T follicular helper cell (primary cell): ENCODE measurements at regions not wholly inside any gene's neighbourhood (a gene's known extent, or its start where the extent isn't known, plus 50 kb on each side); places are given as distances from the start of the nearest gene placed in this dataset.
"Not testable (repeated sequence)": the region's sequence is repeated elsewhere in the genome, so short reads cannot be mapped to it uniquely, and the experiment has no call there.

Experiments
- DNase-seq: peaks from one replicate; pipeline ENCODE4 v3.0.0-alpha.2; 2020; ENCODE audit warnings: low read depth

- DNase-seq: no peak
These were observed 68.7 kb upstream of the PAX7 start for GRCh38 chr1:18561967-18562366.

DNA sequence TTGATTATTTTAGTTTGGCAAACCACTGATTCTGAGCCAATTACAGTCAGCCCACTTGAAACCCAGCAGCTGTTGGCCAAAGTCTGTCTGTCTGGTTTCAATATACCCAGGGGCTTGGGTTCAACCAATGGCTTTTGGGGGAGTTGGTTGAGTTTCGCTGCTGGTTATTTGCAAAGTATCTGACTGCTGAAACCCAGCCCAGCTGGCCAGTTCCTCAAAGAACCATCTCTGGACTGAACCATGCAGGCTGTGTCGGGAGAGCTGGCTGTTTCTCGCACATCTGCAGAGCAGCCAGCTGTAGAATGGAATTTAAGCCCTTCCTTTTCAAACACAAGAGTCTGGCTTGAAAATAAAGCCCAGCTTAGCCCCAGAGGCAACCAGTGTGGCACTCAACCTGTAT, 66.0 kb upstream of the PAX7 start:
- DNase-seq: no peak

- DNase-seq: no peak
These were observed 65.3 kb upstream of the PAX7 start for GRCh38 chr1:18565321-18565720.

GRCh38 chr1:18568489-18568888, 62.2 kb upstream of the PAX7 start:
- no peak for DNase-seq

DNA sequence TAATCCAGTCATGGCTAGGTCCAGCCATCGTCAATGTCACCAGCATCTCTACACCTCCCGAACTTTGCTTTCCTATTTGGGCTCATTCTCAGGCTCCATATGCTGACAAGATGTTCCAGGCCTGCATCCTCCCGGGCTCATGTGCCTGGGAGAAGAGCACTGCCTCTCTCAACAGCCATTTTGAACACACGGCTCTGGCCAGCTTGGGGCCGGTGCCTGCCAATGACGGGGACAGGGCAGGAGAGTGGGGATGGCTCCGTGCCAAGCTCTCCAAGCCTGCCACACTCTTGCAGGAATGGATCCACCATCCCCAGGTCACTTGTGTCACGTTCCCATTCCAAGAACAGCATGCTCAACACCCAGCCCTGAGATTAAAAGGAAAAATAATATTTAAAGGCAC, 61.4 kb upstream of the PAX7 start:
- no peak for DNase-seq

DNA sequence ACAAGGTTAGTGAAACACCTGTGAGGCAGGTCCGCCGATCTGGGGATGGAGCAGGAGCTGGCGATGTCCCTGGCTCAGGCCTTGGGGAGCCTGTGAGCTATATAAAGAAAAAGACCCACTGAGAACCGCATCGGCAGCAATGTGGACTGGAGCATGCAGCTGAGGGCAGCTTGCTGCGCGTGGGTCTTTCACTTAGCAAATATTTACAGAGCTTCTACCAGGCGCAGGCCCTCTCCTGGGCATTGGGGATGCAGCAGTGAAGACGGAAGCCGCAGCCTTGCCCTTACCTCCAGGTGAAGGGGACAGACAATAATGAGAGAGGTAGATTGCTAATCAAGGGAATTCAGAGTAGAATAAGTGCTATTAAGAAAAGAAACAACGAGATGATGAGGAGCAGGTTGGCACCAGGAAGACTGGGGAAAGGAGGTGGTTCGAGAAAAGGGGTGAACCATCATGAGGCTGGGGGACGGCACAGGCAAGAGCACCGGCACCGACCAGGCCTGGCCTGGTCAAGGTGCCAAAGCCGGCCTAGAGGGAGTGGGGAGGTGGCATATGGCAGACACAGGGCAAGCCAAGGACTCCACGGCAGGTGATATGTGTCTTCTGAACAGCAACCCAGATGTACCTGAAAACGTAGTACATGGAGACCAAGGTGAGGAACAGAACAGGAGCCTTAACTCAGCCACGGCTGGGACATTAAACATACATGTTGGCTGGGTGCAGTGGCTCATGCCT, 60.7 kb upstream of the PAX7 start:
- no peak for DNase-seq

DNA sequence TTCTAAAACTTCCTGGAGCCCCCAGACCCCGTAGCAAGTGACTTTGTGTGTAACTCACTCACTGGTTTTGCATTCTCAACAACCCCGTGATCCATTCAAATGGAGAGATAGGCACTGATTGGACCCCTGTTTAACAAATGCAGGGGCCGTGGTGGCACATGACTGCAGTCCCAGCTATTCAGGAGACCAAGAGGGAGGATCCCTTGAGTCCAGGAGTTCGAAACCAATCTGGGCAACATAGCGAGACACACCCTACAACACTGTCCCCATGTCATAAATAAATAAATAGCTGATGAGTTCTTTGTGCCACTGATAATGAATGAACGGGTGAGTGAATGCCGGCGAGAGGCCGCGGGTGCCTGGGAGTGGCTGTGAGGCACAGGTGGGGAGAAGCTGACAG, 59.4 kb upstream of the PAX7 start:
- DNase-seq: no peak

- DNase-seq: no peak
These were observed 58.4 kb upstream of the PAX7 start for GRCh38 chr1:18572022-18572880.

DNA sequence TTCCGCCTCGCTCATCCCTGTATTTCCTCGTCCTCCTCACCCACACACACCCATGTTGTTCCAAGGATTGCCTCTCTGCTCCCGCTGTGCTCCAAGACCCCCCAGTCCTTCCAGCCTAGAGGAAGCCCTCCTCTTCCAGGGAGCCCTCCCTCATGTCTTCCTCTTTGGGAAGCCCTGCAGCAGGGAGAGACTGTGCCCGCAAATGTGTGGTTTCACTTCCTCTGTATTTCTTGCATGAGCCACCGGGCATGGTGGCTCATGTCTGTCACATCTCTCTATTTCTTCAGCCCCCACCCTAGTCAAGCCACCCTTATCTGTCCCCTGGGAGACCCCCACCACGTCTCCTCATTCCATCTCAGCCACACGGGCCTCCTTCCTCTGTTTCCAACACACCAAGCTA, 57.5 kb upstream of the PAX7 start:
- DNase-seq: no peak

- DNase-seq: no peak
These were observed 55.9 kb upstream of the PAX7 start for GRCh38 chr1:18574754-18575153.

DNA sequence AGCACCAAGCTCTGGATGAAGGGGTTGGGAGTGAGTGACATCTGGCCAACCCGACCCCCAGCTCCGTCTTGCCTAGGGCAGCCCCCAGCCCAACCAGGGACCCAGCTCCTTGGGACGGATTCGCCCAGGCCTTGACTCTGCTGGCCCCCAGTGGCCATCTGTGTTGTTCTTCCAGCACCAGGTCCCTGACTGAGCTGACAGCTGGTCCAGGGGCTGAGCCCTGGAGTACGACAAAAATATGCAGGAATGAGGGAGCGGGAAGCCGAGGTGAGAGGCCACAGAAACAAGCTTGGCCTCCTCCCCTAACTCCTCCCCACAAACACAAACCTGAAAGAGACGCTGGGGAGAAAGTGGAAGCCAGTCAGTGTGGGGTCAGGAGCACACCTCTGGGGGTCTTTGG, 55.0 kb upstream of the PAX7 start:
- DNase-seq: peak; percentile 20

DNA sequence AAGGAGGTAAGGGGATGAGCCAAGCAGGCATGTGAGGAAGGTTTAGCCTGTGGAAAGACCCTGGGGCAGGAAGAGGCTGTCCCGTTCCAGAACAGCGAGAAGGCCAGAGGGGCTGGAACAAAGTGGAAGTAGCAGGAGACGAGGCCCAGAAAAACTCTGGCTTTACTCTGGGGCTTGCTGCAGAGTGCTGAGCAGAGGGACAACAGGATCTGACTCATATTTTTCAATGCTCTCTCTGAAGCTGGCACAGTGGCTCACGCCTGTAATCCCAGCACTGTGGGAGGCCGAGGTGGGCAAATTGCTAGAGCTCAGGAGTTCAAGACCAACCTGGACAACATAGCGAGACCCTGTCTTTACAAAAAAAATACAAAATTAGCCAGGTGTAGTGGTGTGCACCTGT, 52.4 kb upstream of the PAX7 start:
- DNase-seq: no peak

- not testable (repeated sequence) for DNase-seq
These were observed 51.4 kb upstream of the PAX7 start for GRCh38 chr1:18579267-18579666.

DNA sequence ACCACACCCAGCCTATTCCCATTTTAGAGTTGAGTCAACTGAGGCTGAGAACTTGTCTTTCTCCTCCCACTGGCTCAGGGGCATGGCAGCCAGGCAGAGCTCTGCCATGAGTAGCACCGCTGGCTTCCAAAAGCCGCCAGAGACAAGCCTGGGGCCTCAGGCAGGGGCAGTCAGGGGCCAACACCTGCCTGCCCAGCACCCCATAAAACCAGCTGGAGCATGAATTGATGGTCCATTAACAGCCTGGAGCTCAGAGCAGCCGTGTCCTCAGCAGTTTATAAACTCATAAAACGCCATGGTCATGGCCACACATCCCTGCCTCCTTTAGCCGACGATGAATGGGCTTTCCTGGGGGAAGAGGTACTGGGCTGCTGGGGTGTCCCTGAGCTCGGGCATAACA, 50.6 kb upstream of the PAX7 start:
- DNase-seq: no peak

DNA sequence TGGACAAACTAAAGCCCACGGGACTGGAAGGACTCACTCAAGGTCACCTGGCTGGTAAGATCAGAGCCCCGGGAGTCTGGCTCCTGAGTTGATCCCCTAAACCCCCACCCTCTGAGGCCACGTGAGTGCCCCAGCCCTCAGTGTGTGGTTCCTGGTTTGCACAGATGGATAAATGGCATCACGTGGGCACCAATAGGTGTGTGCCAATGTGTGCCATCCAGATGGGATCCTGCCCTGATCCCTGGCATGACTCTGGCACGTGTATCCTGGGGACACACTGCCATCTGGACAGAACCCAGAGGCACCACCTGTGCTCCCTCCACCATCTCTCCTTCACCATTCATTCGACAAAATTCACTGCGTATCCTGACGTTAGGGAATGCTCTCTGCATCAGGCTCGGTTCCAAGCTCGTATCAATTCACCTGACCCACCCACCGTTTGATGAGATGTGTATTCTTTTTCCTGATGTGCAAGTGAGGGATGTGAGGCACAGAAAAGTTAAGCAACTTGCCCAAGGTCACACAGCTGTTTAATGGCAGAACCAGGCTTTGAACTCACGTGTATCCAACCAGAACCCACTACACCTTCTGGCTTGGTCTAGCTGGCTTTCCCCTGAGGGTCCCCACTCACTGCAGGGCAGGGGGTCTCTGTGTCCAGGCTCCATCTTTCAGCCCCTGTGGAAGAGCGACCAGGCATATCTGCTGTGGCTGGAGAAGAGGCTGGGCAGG, 49.8 kb upstream of the PAX7 start:
- no peak for DNase-seq
